Fibroblast of lung (primary cell): ENCODE measurements at regions not wholly inside any gene's neighbourhood (a gene's known extent, or its start where the extent isn't known, plus 50 kb on each side); places are given as distances from the start of the nearest gene placed in this dataset.

Experiments
- EZH2 ChIP-seq: IDR thresholded peaks from 2 replicates; pipeline ENCODE4 v1.5.1; 2012; ENCODE audit warnings: low read length, control low read depth, mild to moderate bottlenecking; ENCODE audit errors: missing control alignments
- TF ChIP-seq, protein P1 (sequence below), 2 donors: IDR thresholded peaks in 1 of 2; conservative IDR thresholded peaks in 1 of 2; 1 replicate in 1 of 2; 2 replicates in 1 of 2; pipeline ENCODE4 v1.5.1; 2011 to 2012; ENCODE audit warnings: low read length in 2 of 2, control low read depth in 1 of 2, inconsistent platforms in 1 of 2, low read depth in 1 of 2, mild to moderate bottlenecking in 1 of 2

DNA sequence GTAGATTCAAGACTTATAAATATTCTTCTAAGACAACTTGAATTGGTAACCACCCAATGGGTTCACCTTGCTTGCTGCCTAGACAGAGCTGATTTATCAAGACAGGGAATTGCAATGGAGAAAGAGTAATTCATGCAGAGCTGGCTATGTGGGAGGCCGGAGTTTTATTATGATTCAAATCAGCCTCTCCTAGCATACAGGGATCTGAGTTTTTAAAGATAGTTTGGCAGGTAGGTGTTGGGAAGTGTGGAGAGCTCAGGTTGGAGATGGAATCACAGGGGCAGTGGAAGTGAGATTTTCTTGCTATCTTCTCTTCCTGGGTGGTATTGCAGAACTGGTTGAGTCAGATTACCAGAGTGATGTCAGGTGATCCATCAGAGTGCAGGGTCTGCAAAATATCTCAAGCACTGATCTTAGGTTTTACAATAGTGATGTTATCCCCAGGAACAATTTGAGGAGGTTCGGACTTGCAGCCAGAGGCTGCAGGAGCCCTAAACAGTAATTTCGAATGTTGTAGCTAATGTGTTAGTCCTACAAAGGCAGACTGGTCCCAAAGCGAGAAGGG is 1448.6 kb upstream of the RAG2 start:
- TF ChIP-seq EZH2 = no peak
- TF ChIP-seq, protein P1, sequence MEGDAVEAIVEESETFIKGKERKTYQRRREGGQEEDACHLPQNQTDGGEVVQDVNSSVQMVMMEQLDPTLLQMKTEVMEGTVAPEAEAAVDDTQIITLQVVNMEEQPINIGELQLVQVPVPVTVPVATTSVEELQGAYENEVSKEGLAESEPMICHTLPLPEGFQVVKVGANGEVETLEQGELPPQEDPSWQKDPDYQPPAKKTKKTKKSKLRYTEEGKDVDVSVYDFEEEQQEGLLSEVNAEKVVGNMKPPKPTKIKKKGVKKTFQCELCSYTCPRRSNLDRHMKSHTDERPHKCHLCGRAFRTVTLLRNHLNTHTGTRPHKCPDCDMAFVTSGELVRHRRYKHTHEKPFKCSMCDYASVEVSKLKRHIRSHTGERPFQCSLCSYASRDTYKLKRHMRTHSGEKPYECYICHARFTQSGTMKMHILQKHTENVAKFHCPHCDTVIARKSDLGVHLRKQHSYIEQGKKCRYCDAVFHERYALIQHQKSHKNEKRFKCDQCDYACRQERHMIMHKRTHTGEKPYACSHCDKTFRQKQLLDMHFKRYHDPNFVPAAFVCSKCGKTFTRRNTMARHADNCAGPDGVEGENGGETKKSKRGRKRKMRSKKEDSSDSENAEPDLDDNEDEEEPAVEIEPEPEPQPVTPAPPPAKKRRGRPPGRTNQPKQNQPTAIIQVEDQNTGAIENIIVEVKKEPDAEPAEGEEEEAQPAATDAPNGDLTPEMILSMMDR (conservative IDR thresholded peaks at IDR 0.05 in 1 of 2, IDR thresholded peaks at IDR 0.05 in 1 of 2; ENCODE audit: low read depth in 1 of 2, low read length in 2 of 2) = no peak
